ENCODE measurements at regions not wholly inside any gene's neighbourhood (a gene's known extent, or its start where the extent isn't known, plus 50 kb on each side); places are given as distances from the start of the nearest gene placed in this dataset.

DNA sequence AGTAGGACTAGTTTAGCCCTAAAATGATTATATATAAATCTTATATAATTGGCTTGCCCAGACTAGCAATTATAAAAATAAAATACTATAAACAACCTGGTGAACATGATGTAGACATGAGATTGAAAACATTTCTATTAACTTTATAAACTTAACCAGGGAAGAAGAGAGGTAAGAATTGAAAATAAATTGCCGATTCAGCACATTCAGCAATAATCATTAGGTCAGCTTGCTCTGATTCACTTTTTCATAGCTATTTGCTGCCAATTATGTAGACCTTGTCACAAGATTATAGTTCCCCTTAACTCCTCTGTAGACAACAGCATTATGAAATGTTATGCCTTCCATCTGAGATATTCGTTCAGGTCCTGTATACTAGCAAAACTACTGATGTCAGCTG, 199.3 kb upstream of the CA10 start:
- H3K4me3 ChIP-seq (ENCODE audit: low read depth, low read length) = no peak overlapping the region
- DNase-seq (ENCODE audit: low read depth) = no peak
- TF ChIP-seq MYC (IDR thresholded peaks at IDR 0.05; ENCODE audit: low read depth, low read length) (no peak), POLR2A (IDR thresholded peaks at IDR 0.05; ENCODE audit: extremely low read depth, insufficient read length) (no peak)
- TF ChIP-seq, protein P1, sequence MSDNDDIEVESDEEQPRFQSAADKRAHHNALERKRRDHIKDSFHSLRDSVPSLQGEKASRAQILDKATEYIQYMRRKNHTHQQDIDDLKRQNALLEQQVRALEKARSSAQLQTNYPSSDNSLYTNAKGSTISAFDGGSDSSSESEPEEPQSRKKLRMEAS (IDR thresholded peaks at IDR 0.05; ENCODE audit: low read depth, low read length) = no peak
- TF ChIP-seq, protein P2, sequence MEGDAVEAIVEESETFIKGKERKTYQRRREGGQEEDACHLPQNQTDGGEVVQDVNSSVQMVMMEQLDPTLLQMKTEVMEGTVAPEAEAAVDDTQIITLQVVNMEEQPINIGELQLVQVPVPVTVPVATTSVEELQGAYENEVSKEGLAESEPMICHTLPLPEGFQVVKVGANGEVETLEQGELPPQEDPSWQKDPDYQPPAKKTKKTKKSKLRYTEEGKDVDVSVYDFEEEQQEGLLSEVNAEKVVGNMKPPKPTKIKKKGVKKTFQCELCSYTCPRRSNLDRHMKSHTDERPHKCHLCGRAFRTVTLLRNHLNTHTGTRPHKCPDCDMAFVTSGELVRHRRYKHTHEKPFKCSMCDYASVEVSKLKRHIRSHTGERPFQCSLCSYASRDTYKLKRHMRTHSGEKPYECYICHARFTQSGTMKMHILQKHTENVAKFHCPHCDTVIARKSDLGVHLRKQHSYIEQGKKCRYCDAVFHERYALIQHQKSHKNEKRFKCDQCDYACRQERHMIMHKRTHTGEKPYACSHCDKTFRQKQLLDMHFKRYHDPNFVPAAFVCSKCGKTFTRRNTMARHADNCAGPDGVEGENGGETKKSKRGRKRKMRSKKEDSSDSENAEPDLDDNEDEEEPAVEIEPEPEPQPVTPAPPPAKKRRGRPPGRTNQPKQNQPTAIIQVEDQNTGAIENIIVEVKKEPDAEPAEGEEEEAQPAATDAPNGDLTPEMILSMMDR (IDR thresholded peaks at IDR 0.05; ENCODE audit: low read depth, low read length) = no peak

DNA sequence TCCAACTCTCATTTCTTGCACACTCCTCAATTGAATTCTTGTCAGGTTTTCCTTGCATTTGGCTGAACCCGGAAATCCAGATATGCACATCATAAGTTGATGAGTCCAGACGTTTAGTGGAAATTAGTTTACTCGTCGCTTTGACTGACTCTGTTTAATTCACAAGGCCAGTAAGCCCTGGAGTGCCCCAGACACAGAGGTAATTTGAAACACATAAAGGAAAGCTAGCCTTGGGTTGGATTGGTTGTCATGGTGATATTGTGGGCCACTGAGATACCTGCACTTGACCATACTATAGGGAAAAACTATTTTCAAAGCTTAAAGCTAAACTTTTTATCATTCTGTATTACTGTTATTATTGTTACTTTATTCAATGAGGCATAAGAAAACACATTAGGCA, 178.3 kb upstream of the CA10 start:
- no peak for DNase-seq (ENCODE audit: low read depth)
- H3K4me3 ChIP-seq (ENCODE audit: low read depth, low read length) = no peak overlapping the region
- TF ChIP-seq, protein P2 (IDR thresholded peaks at IDR 0.05; ENCODE audit: low read depth, low read length) = no peak
- TF ChIP-seq POLR2A (IDR thresholded peaks at IDR 0.05; ENCODE audit: extremely low read depth, insufficient read length) (no peak), MYC (IDR thresholded peaks at IDR 0.05; ENCODE audit: low read depth, low read length) (no peak)
- TF ChIP-seq, protein P1 (IDR thresholded peaks at IDR 0.05; ENCODE audit: low read depth, low read length) = no peak

DNA sequence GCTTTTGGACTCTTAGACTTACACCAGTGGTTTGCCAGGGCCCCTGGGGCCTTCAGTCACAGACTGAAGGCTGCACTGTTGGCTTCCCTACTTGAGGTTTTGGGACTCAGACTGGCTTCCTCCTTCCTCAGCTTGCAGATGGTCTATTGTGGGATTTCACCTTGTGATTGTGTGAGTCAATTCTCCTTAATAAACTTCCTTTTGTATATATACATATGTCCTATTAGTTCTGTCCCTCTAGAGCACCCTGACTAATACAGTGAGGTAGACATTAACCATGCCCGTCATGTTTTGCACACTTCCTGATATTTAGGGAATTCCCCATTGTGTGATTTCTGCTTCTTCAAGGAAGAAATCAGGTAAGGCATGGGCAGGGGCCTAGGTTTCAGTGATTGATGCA, 147.8 kb upstream of the CA10 start:
- no peak overlapping the region for H3K4me3 ChIP-seq (ENCODE audit: low read depth, low read length)
- no peak for DNase-seq (ENCODE audit: low read depth)
- TF ChIP-seq, protein P2 (IDR thresholded peaks at IDR 0.05; ENCODE audit: low read depth, low read length) = no peak
- TF ChIP-seq, protein P1 (IDR thresholded peaks at IDR 0.05; ENCODE audit: low read depth, low read length) = no peak
- TF ChIP-seq MYC (IDR thresholded peaks at IDR 0.05; ENCODE audit: low read depth, low read length) (no peak), POLR2A (IDR thresholded peaks at IDR 0.05; ENCODE audit: extremely low read depth, insufficient read length) (no peak)

DNA sequence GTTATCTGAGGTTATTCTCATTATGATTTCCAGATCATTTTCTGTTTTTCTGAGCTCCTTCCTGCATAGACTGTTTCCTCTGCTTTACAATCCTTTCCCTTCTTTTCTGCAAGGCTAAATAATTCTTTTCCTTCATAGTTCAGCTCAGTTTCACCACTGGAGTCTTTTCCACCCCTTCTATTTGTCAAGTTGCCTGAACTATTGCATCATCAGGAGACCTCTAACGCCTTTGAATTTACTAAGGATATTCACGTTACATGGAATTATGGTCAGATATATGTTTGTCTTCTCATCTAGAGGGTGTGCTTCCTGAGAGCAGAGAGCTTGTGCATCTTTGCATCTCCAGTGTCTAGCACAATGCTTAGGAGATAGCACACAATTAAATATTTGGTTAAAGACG, 140.4 kb upstream of the CA10 start:
- DNase-seq (ENCODE audit: low read depth) = no peak
- TF ChIP-seq, protein P2 (IDR thresholded peaks at IDR 0.05; ENCODE audit: low read depth, low read length) = no peak
- TF ChIP-seq, protein P1 (IDR thresholded peaks at IDR 0.05; ENCODE audit: low read depth, low read length) = no peak
- no peak for TF ChIP-seq MYC (IDR thresholded peaks at IDR 0.05; ENCODE audit: low read depth, low read length)
- no peak for TF ChIP-seq POLR2A (IDR thresholded peaks at IDR 0.05; ENCODE audit: extremely low read depth, insufficient read length)
- no peak overlapping the region for H3K4me3 ChIP-seq (ENCODE audit: low read depth, low read length)

DNA sequence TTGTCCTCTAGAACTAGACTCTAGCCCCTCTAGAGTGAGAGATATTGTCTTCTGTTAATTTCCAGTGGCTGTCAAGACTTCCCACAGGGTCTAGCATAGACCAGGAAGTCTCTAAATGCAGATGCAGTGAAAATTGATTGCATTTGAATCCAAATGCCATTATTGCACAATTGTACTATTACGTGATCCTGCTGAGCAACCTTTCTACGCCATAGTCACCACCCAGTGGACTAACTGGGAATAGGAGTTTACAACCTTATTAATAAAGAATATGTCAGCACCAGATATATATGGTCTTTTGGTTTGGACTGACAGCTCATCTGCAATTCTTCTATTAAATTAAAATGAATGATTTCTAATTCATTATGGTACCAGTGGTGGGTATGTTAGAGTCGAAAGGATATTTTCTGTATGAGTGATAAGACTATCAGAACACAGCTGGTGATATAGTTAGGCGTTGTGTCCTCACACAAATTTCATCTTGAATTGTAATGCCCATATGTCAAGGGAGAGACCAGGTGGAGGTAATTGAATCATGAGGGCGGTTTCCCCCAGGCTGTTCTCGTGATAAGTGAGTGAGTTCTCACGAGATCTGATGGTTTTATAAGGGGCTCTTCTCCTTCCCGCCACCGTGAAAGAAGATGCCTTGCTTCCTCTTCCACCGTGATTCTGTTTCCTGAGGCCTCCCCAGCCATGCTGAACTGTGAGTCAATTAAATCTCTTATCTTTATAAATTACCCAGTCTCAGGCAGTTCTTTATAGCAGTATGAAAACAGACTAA, 138.9 kb upstream of the CA10 start:
- TF ChIP-seq, protein P2 (IDR thresholded peaks at IDR 0.05; ENCODE audit: low read depth, low read length) = no peak
- no peak for TF ChIP-seq POLR2A (IDR thresholded peaks at IDR 0.05; ENCODE audit: extremely low read depth, insufficient read length)
- TF ChIP-seq, protein P1 (IDR thresholded peaks at IDR 0.05; ENCODE audit: low read depth, low read length) = no peak
- TF ChIP-seq MYC (IDR thresholded peaks at IDR 0.05; ENCODE audit: low read depth, low read length) = no peak
- H3K4me3 ChIP-seq (ENCODE audit: low read depth, low read length) = no peak overlapping the region
- DNase-seq (ENCODE audit: low read depth) = peak; percentile 53
